GM19395 (cell line): ENCODE measurements at regions not wholly inside any gene's neighbourhood (a gene's known extent, or its start where the extent isn't known, plus 50 kb on each side); places are given as distances from the start of the nearest gene placed in this dataset.
"Not testable (repeated sequence)": the region's sequence is repeated elsewhere in the genome, so short reads cannot be mapped to it uniquely, and the experiment has no call there.

ENCODE experiments used
- ATAC-seq: cut with Tn5 transposase; IDR thresholded peaks from one replicate; pipeline ENCODE4 v1.9.1; 2021; ENCODE audit warnings: mild to moderate bottlenecking, moderate library complexity; ENCODE audit not compliant: unreplicated experiment

DNA sequence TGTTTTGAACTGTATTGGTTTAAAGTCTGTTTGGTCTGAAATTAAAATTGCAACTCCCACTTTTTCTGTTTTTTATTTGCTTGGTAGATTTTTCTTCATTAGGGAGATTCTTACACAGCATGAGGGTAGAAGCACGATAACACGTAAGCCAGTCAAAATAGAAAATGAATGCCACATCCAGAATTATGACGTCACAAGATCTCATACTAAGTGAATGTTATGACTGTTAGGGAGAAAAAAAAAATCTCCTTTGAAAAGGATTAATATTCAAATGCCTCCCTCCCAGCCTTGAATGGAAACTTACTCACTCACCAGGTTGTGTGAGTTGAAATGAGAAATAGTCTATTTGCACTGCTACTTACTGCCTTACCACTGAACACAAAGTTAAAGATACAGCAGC is 670.8 kb downstream of the TFAP2A start:
- no peak for ATAC-seq

DNA sequence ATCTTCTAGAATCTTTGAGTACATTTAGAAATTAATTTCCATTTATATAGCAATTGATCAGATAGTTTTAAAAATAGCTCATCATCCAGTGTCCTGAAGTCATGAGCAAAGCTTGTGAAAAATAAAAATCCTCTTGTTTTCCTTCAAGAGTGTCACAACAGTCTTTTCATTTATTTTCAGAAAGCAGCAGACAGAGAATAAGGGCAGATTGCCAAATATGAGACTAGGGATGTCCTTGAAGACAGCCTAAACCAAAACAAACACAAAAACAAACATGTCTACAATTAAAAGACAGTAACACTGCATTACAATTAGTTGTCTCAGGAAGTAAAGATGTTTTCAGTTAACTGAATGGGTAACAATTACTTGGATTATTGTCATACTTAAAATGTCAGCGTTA is 682.8 kb downstream of the TFAP2A start:
- no peak for ATAC-seq

DNA sequence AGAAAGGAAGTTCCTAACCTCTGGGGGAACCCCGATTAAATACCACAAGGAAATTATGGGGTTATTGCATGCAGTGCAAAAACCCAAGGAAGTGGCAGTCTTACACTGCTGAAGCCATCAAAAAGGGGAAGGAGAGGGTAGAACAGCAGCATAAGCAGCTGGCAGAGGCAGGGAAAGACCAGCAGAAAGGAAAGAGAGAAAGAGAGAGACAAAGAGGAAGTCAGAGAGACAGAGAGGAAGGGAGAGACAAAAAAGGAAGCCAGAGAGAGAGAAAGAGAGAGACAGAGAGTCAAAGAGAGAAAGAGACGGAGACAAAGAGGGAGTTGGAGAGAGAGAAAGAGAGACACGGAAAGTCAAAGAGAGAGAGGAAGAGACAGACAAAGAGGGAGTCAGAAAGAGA is 689.1 kb downstream of the TFAP2A start:
- not testable (repeated sequence) for ATAC-seq

DNA sequence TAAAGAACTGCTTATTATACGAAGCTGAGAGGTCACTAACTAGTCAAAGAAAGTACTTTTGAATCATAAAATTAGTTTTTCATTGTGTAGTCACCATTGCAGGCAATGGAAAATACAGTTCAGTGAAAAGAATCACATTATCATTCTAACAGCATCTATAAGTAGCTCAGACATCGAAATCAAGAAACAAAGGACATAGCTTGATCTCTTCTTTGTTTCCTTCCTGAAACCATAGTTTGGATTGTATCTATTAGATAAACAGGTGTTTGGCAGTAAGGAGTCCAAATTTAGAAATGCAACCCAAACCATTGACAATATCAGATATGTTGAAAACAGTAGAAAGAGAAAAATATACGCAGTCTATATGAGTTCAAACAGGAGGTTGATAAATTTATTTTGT is 697.3 kb downstream of the TFAP2A start:
- no peak for ATAC-seq

DNA sequence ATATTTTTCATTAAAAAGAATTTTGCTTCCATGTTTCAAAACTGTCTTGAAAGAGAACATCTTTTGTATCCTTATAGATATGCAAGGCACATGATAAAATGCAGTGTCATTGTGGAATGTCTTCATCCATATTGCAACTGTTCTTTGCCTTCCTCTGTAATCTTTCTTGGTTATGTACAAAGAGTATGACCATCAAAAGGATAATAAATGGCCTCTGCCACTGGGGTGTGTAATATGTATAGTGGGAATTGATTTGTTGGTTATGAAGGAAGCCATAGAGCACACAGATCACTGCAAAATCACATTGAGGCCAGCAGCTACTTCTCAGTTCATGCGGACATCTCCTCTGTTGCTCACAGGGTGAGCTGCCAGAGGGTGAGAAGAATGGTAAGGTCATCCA is 703.5 kb downstream of the TFAP2A start:
- ATAC-seq = no peak

DNA sequence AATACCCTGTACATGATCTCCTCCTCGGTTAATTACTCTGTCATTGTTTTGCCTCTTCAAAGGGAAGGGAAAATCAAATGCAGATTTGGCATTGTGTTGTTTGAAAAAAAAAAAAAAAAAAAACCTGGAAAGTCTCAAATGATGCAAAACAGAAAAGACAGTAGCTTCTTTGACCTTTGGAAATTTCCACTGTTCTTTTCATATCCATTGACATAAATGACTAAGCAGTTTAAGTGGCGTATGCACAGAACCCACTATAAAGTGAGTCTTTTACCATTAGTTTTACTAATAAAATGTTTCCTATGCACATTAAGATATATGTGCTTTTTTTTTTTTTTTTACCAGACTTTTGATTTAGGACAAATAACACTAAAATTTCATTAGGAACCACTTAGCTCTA is 704.3 kb downstream of the TFAP2A start:
- ATAC-seq = no peak

DNA sequence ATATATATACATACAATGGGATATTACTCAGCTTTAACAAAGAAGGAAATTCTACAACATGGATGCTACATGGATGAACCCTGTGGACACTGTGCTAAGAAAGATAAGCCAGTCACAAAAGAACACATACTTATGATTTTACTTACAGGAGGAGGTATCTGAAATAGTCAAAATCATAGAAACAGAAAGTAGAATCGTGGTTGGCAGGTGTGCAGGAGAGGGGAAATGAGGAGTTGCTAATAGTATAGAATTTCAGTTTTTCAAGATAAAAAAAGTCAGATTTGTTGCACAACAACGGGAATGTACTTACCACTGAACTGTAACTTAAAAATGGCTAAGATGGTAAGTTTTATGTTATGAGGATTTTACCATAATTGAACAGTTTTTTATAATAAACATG is 706.3 kb downstream of the TFAP2A start:
- ATAC-seq = no peak

DNA sequence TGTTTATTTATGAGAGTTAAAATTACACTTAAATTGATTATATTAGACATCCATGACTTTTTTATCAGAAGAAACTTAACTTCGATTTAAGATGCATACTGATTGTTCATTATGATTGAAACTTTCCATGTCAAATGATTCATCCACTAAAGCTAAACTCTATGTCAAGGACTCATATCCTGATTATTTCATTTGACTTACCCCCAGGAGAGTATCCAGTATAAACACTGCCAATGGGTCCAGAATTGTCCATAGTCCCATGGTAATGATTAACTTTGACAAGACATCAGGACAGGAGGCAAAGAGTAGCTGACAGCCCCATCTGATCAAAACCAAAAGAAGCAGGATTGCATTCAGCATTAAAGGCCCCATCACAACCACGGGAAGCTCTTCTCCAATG is 709.9 kb downstream of the TFAP2A start:
- ATAC-seq = no peak

DNA sequence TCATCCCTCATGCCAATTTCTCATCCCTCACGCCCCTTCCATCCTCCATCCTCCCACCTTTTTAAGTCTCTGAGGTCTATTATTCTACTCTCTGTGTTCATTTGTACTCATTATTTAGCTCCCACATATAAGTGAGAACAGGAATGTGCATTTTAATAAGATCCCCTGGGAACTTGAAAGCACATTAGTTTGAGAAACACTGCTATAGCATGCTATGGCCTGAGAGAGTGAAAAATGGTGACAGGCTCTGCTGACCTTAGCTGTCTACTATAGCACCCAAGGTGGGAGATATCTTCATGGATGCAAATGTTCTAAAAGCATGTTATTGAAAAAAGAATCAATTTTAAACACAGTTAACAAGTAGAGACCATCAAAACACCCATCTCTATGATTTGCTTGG is 712.0 kb downstream of the TFAP2A start:
- ATAC-seq = no peak

DNA sequence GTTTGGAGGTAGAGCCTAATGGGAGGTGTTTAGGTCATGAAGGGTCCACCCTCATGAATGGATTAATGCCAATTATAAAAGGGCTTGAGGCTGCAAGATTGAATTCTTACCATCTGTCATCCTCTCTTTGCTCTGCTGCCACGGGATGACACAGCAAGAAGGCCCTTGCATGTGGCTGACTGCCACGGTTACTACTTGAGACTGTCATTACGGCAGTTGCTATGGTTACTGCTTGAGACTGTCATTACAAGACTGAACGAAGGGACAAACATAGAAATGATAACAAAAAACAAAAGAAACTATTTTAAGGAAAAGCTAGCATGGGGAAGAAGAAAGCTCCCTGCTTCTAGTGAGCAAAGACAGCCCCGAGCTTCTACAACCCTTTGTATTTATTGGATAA is 715.0 kb downstream of the TFAP2A start:
- ATAC-seq = no peak

DNA sequence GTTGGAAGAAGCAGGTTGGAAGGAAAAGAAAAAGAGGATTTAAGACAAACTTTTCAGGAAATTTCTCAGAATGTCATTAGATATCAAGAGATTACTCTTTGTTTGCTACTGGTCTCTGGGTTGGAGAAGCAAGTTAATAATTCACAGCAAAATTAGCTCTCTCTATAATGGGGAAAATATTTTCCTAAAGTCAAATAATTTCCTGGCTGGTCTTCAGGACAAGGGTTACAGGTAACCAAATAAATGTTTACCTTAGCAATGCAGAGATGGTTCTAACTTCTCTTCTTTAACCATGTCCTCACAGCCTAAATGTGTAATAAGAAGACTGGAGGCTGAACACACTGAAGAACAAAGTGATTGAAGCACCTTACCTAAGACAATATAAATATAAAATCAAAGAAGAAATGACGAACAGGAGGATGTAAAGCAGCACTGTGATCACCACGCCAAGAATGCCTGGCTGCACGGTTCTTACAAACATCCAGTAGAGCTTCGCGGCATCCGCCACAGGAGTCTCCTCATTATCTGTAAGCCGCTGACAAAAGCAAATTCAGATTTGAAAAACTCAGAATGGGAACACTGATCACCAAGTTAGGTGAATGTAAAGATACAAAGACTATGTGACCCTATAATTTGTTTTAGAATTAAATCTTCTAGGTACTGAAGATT is 717.5 kb downstream of the TFAP2A start:
- no peak for ATAC-seq

DNA sequence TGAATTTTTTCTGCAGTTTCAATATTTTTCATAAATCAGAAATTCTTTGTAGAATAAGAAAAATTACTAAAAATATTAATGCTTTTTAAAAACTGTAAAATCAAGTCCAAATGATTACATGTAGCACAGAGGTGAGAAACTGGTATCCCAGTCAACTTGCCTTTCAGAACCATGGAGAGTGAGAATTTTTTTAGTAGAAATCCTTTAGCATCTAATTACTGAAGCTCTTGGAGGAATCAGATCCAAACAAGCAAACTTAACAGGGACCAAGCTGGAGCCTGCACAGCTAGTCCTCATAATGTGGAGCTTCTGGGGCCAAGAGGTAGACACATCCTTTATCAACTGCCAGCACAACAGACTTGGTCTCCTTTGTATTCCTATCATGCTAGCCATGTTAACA is 724.5 kb downstream of the TFAP2A start:
- ATAC-seq = no peak

DNA sequence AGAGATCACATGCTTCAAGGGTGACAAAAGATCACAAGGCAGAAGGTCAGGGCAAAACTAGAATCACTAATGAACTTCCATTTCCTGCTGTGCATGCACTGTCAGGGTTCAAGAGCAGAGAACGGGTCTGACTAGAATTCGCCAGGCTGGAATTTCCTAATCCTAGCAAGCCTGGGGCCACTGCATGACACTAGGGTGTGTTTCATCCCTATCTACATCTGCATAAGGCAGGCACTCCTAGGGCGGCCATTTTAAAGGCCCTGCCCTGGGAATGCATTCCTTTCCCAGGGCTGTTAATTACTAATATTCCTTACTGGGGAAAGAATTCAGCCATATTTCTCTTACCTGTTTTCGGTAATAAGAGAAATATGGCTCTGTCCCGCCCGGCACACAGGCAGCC is 734.1 kb downstream of the TFAP2A start:
- ATAC-seq = not testable (repeated sequence)

DNA sequence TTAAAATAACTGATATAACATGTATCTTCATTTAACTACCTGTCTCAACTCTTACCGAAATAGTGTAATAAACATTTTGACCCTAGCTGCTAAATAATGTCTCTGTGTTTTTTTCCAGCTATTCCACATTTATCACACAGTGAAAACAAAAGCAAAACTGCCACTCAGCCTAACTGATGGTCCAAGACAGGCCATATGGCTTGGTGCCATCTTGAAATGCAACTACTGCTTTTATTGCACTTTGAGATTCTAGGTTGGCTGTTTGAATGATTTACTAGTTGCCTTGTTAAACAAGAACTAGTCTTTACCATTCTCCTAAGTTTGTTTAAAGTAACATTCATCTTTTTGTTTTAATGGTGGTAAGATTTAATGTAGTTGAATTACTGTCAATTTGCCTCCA is 739.8 kb downstream of the TFAP2A start:
- no peak for ATAC-seq

DNA sequence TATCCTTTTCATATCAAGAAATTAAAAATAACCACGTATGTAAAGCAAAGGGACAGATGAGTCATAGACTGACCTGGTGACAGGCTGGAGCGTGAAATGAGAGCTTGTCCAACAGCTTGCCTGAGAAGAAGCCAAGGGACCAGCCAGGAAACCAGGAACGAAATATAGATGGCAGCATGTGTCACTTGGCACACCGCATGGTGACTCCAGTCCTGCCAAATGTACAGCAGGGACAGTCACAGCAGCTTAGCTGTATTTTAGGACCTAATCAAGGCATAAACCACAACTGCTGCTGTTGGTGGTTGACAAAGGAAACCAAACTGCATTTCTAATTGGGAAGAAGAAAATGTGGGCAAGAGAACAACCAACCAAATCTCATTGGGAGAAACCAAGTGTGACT is 755.0 kb downstream of the TFAP2A start:
- ATAC-seq = no peak

DNA sequence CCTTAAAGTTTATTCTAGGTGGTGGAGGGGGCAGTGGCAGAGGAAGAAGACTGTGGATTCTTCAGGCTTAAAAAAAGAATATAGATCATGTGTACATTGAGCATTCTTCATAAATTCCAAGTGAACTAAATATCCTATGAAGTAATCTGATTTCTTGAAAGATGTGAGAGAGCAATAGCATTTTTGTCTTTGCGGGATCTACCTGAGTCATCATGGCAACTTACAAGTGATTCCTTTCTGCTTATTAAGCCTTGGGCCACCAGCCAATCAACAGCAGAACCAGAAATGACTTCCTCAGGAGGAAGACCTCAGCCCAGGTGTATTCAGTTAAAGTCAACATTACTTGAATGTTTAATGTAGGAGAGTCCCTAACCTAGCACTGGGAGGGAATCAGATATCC is 756.9 kb downstream of the TFAP2A start:
- no peak for ATAC-seq

DNA sequence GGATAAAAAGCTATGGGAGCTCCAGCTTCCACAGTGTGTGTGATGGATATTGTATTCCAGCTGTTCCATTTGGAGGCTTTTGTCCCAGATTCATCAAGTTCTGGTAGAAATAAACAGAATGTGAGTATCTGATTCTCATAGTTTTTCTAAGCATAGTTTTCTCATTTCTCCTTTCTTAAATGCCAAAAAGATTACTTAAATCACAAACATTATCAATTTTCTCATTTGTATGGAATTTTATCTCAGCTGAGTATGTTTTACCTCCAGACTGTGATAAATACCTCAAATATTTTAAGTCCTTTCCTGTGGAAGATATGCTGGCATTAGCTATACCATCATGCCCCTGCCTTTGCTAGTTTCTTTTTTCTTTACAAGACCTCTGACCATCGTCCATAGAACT is 767.3 kb downstream of the TFAP2A start:
- no peak for ATAC-seq

DNA sequence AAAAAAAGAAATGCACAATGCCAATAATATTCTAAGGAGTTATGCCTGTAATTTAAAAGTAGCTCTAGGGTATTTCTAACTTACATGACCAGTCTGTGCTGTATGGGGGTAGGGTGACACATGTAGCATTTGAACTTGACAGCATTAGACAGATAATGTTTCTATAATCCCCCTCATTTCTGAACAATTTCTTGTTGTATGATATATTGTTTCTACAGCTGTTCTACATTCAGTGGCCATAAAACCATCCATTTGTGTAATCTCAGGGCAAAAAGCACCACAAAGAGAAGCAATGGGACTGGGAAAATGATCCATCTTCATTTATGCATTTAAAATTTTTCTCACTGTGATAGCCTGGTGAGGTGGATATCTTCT is 767.8 kb downstream of the TFAP2A start:
- ATAC-seq = no peak

DNA sequence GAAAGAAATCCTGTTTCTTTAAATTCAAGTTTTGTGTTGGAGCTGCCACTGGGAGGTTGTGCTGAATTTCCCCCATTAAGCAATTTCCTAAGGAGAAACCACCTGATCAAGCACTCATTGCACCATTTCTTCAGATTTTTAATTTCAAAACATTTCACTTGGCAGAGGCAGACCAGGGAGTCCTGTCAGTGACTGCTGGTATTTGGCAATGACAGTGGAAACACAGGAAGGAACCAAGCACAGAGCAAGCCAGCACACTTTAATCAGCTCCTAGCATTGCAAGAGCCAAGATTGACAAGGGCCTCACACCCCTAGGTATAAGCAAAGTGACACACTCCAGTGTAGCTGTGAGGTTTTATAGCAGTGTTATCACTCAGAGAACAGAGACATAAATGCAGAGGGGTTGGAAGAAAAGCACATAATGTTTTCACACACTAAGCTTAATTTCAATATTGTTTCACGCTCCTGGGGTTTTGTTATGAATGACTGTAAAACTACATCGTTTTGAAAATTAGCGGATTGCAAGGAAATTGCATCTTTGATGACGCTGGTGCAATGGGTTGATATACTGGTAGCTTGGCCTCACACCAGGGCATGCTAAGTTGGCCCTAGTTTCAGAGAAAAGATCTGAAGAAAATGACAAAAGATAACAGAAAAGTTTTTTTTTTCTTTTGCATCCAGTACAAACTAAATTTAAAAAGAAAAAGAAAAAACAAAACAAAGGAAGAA is 768.4 kb downstream of the TFAP2A start:
- no peak for ATAC-seq

DNA sequence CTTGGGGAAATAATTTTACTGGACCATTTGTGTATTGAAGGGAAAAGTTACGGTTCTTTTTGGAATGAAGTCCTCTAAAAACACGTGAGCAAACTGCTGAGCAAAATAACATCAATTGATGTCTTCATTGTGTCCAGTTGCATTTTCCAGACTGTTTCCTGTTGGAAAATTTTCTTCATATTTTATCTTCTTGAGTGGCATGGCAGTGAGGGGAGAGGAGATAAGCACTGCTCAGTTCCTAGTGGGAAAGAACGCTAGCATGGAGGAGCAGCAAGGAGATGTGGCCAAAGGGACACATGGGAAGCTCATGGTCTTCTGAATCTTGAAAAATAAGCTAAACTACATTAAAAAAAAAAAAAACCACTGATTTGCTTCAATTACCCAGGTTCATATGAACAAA is 776.0 kb downstream of the TFAP2A start:
- no peak for ATAC-seq

DNA sequence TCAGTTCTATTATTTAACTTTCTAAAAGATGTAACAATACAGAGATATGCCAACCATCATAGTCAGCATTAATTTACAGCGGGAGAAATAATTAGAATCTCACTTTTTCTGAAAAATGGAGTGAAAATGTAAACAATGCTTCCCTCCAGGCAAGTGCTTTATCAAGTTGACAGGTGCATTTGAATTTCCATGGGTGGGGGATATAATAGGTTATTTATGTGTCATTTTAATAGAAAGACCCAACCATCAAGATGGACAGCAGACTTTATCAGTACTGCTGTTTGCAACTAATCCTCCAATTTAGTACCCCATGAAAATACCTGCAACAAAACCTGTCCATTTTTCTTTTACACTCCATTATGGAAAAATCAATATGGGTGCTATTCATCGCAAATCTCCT is 780.1 kb downstream of the TFAP2A start:
- no peak for ATAC-seq

DNA sequence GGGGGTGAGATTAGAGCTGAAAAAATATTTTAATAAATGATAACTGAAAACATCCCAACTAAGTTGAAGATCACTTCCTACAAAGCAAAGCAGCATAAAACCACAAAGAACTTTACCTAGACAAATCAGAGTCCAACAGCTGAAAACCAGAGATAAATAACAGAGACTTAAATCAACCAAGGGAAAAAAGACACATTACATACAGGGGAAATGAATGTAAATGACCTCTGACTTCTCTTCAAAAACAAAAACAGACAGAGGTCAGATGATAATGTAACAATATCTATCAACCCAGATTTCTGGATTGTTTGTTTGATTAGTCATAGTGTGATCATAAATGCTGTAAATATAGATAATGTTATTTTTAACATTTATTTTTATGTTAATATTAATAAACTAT is 782.8 kb downstream of the TFAP2A start:
- no peak for ATAC-seq

DNA sequence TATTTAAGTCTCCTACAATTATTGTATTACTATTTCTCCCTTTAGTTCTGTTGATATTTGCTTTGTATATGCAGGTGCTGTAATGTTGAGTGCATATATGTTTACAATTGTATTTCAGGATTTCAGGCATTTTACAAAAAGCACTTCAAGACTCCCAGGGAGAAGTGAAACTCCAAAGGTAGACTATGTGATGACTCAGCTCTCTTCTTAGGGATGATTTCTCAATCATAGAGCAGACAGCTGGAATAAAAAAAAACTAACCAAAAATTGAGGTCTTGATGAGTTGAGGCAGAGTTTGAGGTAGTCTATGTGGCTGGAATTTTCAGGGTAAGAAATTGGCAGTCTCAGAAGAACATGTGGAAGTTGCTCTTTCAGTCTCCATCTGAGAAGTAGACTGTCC is 786.1 kb downstream of the TFAP2A start:
- no peak for ATAC-seq
